ENCODE measurements at regions not wholly inside any gene's neighbourhood (a gene's known extent, or its start where the extent isn't known, plus 50 kb on each side); places are given as distances from the start of the nearest gene placed in this dataset.

- H3K27me3 ChIP-seq (ENCODE audit: control insufficient read depth, insufficient read depth, low read length): no peaks in the 10 kb centered on the region
- H3K36me3 ChIP-seq (ENCODE audit: control insufficient read depth, low read depth, low read length): no peaks in the 10 kb centered on the region
- no peaks in the 10 kb centered on the region for H3K9me3 ChIP-seq (ENCODE audit: control insufficient read depth, low read depth, low read length)
- H3K4me1 ChIP-seq (ENCODE audit: control insufficient read depth, low read depth, low read length): no peaks in the 10 kb centered on the region
- no peak overlapping the region for H3K27ac ChIP-seq (ENCODE audit: low read length)
- H3K9ac ChIP-seq (ENCODE audit: low read length): no peak overlapping the region
- H3K4me3 ChIP-seq (ENCODE audit: low read length): no peak overlapping the region
Measured at GRCh38 chr1:30302858-30303257, 420.5 kb downstream of the MATN1 start.

GRCh38 chr1:30300669-30301068 is 422.7 kb downstream of the MATN1 start:
- Histone ChIP-seq H3K9me3 (ENCODE audit: control insufficient read depth, low read depth, low read length) (no peaks in the 10 kb centered on the region), H3K9ac (ENCODE audit: low read length) (no peak overlapping the region), H3K36me3 (ENCODE audit: control insufficient read depth, low read depth, low read length) (no peaks in the 10 kb centered on the region), H3K27me3 (ENCODE audit: control insufficient read depth, insufficient read depth, low read length) (no peaks in the 10 kb centered on the region), H3K27ac (ENCODE audit: low read length) (no peak overlapping the region), H3K4me3 (ENCODE audit: low read length) (no peak overlapping the region), H3K4me1 (ENCODE audit: control insufficient read depth, low read depth, low read length) (no peaks in the 10 kb centered on the region)

- Histone ChIP-seq H3K9ac (ENCODE audit: low read length) (no peak overlapping the region), H3K4me3 (ENCODE audit: low read length) (no peak overlapping the region), H3K9me3 (ENCODE audit: control insufficient read depth, low read depth, low read length) (no peaks in the 10 kb centered on the region), H3K4me1 (ENCODE audit: control insufficient read depth, low read depth, low read length) (no peaks in the 10 kb centered on the region), H3K36me3 (ENCODE audit: control insufficient read depth, low read depth, low read length) (no peaks in the 10 kb centered on the region), H3K27ac (ENCODE audit: low read length) (no peak overlapping the region), H3K27me3 (ENCODE audit: control insufficient read depth, insufficient read depth, low read length) (no peaks in the 10 kb centered on the region)
Measured at GRCh38 chr1:30299393-30299792, 424.0 kb downstream of the MATN1 start.

GRCh38 chr1:30295674-30296073 is 427.7 kb downstream of the MATN1 start:
- H3K27ac ChIP-seq (ENCODE audit: low read length): no peak overlapping the region
- no peak overlapping the region for H3K9ac ChIP-seq (ENCODE audit: low read length)
- no peaks in the 10 kb centered on the region for H3K27me3 ChIP-seq (ENCODE audit: control insufficient read depth, insufficient read depth, low read length)
- no peaks in the 10 kb centered on the region for H3K9me3 ChIP-seq (ENCODE audit: control insufficient read depth, low read depth, low read length)
- no peaks in the 10 kb centered on the region for H3K4me1 ChIP-seq (ENCODE audit: control insufficient read depth, low read depth, low read length)
- H3K4me3 ChIP-seq (ENCODE audit: low read length): no peak overlapping the region
- no peaks in the 10 kb centered on the region for H3K36me3 ChIP-seq (ENCODE audit: control insufficient read depth, low read depth, low read length)

- no peaks in the 10 kb centered on the region for H3K36me3 ChIP-seq (ENCODE audit: control insufficient read depth, low read depth, low read length)
- no peak overlapping the region for H3K4me3 ChIP-seq (ENCODE audit: low read length)
- no peaks in the 10 kb centered on the region for H3K9me3 ChIP-seq (ENCODE audit: control insufficient read depth, low read depth, low read length)
- H3K9ac ChIP-seq (ENCODE audit: low read length): no peak overlapping the region
- H3K27me3 ChIP-seq (ENCODE audit: control insufficient read depth, insufficient read depth, low read length): no peaks in the 10 kb centered on the region
- H3K4me1 ChIP-seq (ENCODE audit: control insufficient read depth, low read depth, low read length): no peaks in the 10 kb centered on the region
- H3K27ac ChIP-seq (ENCODE audit: low read length): no peak overlapping the region
Measured at GRCh38 chr1:30295266-30295665, 428.1 kb downstream of the MATN1 start.

- H3K4me3 ChIP-seq (ENCODE audit: low read length): no peak overlapping the region
- no peaks in the 10 kb centered on the region for H3K9me3 ChIP-seq (ENCODE audit: control insufficient read depth, low read depth, low read length)
- no peak overlapping the region for H3K9ac ChIP-seq (ENCODE audit: low read length)
Measured at GRCh38 chr1:30294508-30294907, 428.9 kb downstream of the MATN1 start.

GRCh38 chr1:30292451-30292850 is 430.9 kb downstream of the MATN1 start:
- Histone ChIP-seq H3K9ac (ENCODE audit: low read length) (no peak overlapping the region), H3K27ac (ENCODE audit: low read length) (no peak overlapping the region), H3K9me3 (ENCODE audit: control insufficient read depth, low read depth, low read length) (no peaks in the 10 kb centered on the region), H3K4me3 (ENCODE audit: low read length) (no peak overlapping the region), H3K27me3 (ENCODE audit: control insufficient read depth, insufficient read depth, low read length) (no peaks in the 10 kb centered on the region), H3K4me1 (ENCODE audit: control insufficient read depth, low read depth, low read length) (no peaks in the 10 kb centered on the region), H3K36me3 (ENCODE audit: control insufficient read depth, low read depth, low read length) (no peaks in the 10 kb centered on the region)

More at GRCh38 chr1:30294508-30294907, 428.9 kb downstream of the MATN1 start:
- no peaks in the 10 kb centered on the region for H3K27me3 ChIP-seq (ENCODE audit: control insufficient read depth, insufficient read depth, low read length)
- no peaks in the 10 kb centered on the region for H3K4me1 ChIP-seq (ENCODE audit: control insufficient read depth, low read depth, low read length)
- no peaks in the 10 kb centered on the region for H3K36me3 ChIP-seq (ENCODE audit: control insufficient read depth, low read depth, low read length)
- H3K27ac ChIP-seq (ENCODE audit: low read length): no peak overlapping the region

GRCh38 chr1:30291526-30291925 is 431.9 kb downstream of the MATN1 start:
- Histone ChIP-seq H3K4me1 (ENCODE audit: control insufficient read depth, low read depth, low read length) (no peaks in the 10 kb centered on the region), H3K9me3 (ENCODE audit: control insufficient read depth, low read depth, low read length) (no peaks in the 10 kb centered on the region), H3K4me3 (ENCODE audit: low read length) (no peak overlapping the region), H3K27ac (ENCODE audit: low read length) (no peak overlapping the region), H3K9ac (ENCODE audit: low read length) (no peak overlapping the region), H3K27me3 (ENCODE audit: control insufficient read depth, insufficient read depth, low read length) (no peaks in the 10 kb centered on the region), H3K36me3 (ENCODE audit: control insufficient read depth, low read depth, low read length) (no peaks in the 10 kb centered on the region)

- Histone ChIP-seq H3K27ac (ENCODE audit: low read length) (no peak overlapping the region), H3K4me1 (ENCODE audit: control insufficient read depth, low read depth, low read length) (no peaks in the 10 kb centered on the region), H3K4me3 (ENCODE audit: low read length) (no peak overlapping the region), H3K9me3 (ENCODE audit: control insufficient read depth, low read depth, low read length) (no peaks in the 10 kb centered on the region), H3K27me3 (ENCODE audit: control insufficient read depth, insufficient read depth, low read length) (no peaks in the 10 kb centered on the region), H3K36me3 (ENCODE audit: control insufficient read depth, low read depth, low read length) (no peaks in the 10 kb centered on the region), H3K9ac (ENCODE audit: low read length) (no peak overlapping the region)
Measured at GRCh38 chr1:30290581-30290980, 432.8 kb downstream of the MATN1 start.

- Histone ChIP-seq H3K27me3 (ENCODE audit: control insufficient read depth, insufficient read depth, low read length) (no peaks in the 10 kb centered on the region), H3K4me3 (ENCODE audit: low read length) (no peak overlapping the region), H3K4me1 (ENCODE audit: control insufficient read depth, low read depth, low read length) (no peaks in the 10 kb centered on the region), H3K27ac (ENCODE audit: low read length) (no peak overlapping the region), H3K9ac (ENCODE audit: low read length) (no peak overlapping the region), H3K9me3 (ENCODE audit: control insufficient read depth, low read depth, low read length) (no peaks in the 10 kb centered on the region), H3K36me3 (ENCODE audit: control insufficient read depth, low read depth, low read length) (no peaks in the 10 kb centered on the region)
Measured at GRCh38 chr1:30287976-30288375, 435.4 kb downstream of the MATN1 start.

GRCh38 chr1:30286988-30287839 is 436.2 kb downstream of the MATN1 start:
- H3K36me3 ChIP-seq (ENCODE audit: control insufficient read depth, low read depth, low read length): no peaks in the 10 kb centered on the region
- H3K9me3 ChIP-seq (ENCODE audit: control insufficient read depth, low read depth, low read length): no peaks in the 10 kb centered on the region
- no peaks in the 10 kb centered on the region for H3K27me3 ChIP-seq (ENCODE audit: control insufficient read depth, insufficient read depth, low read length)
- H3K9ac ChIP-seq (ENCODE audit: low read length): no peak overlapping the region
- no peak overlapping the region for H3K27ac ChIP-seq (ENCODE audit: low read length)
- no peak overlapping the region for H3K4me3 ChIP-seq (ENCODE audit: low read length)
- H3K4me1 ChIP-seq (ENCODE audit: control insufficient read depth, low read depth, low read length): no peaks in the 10 kb centered on the region

Measured in iPS-18a (cell line).